ENCODE measurements at regions not wholly inside any gene's neighbourhood (a gene's known extent, or its start where the extent isn't known, plus 50 kb on each side); places are given as distances from the start of the nearest gene placed in this dataset.

- no peaks in the 10 kb centered on the region for H3K4me1 ChIP-seq (ENCODE audit: insufficient read depth, low read length)
- no TSS peak for BruUV-seq (replicated peaks)
- no peaks in the 10 kb centered on the region for H3K36me3 ChIP-seq (replicated peaks in 1 of 2; ENCODE audit: control insufficient read depth in 1 of 2, insufficient read depth in 2 of 2, low read length in 2 of 2)
- 42% methylated on average over 6 of the region's 6 CpGs for WGBS (ENCODE audit: low lambda C conversion rate)
- DNase-seq (ENCODE audit: low spot score) (no peak), ATAC-seq (no peak), FAIRE-seq (no peak)
- H3K9ac ChIP-seq (ENCODE audit: insufficient read depth, low read depth, low read length) = no peak overlapping the region
- CTCF ChIA-PET (ENCODE audit: low intra/inter-chr PET ratio, low total read pairs) = no interaction called here
- H3K9me3 ChIP-seq (ENCODE audit: low read length) = peaks cover 47% of the 10 kb centered on the region
- in situ Hi-C loops (cut with HindIII; ENCODE audit: extremely low pct_ligation_motif_present, low pct_unique_long_range_greater_than_20kb) = no loop called here
- H3K4me2 ChIP-seq (ENCODE audit: low read depth, low read length) = no peak overlapping the region
- intact Hi-C loops (cut with micrococcal nuclease; ENCODE audit: unreplicated experiment) = no loop called here
- H3K79me2 ChIP-seq (ENCODE audit: insufficient read depth, low read length) = no peaks in the 10 kb centered on the region
- no peaks in the 10 kb centered on the region for H3K27me3 ChIP-seq (ENCODE audit: control insufficient read depth in 1 of 2, insufficient read depth in 2 of 2, low read length in 2 of 2)
- H3K4me3 ChIP-seq (replicated peaks in 1 of 3; ENCODE audit: insufficient read depth in 1 of 3, low read depth in 2 of 3, low read length in 3 of 3) = no peak overlapping the region
- no peak overlapping the region for H3K27ac ChIP-seq (ENCODE audit: extremely low read length, insufficient read depth, low read length)
- no peaks in the 10 kb centered on the region for H4K20me1 ChIP-seq (ENCODE audit: insufficient read depth, low read length)
- no peak overlapping the region for H2AFZ ChIP-seq (ENCODE audit: low read length)
- POLR2A ChIA-PET = no interaction called here
- TF ChIP-seq ZNF781 (CRISPR knock-in tag; IDR thresholded peaks at IDR 0.05; ENCODE audit: borderline replicate concordance, not compliant biosample characterization) (no peak), ADNP (CRISPR knock-in tag; IDR thresholded peaks at IDR 0.05) (no peak), ZNF576 (CRISPR knock-in tag; IDR thresholded peaks at IDR 0.05) (no peak), SAFB2 (CRISPR knock-in tag; IDR thresholded peaks at IDR 0.05; ENCODE audit: borderline replicate concordance, low read depth) (no peak), HES4 (CRISPR knock-in tag; IDR thresholded peaks at IDR 0.05; ENCODE audit: borderline replicate concordance) (no peak), ZNF225 (CRISPR knock-in tag; IDR thresholded peaks at IDR 0.05) (no peak), JDP2 (CRISPR knock-in tag; IDR thresholded peaks at IDR 0.05; ENCODE audit: borderline replicate concordance) (no peak), ZNF557 (CRISPR knock-in tag; IDR thresholded peaks at IDR 0.05) (no peak), ZNF598 (CRISPR knock-in tag; IDR thresholded peaks at IDR 0.05; ENCODE audit: borderline replicate concordance) (no peak), ZHX2 (IDR thresholded peaks at IDR 0.05; ENCODE audit: low read depth) (no peak), ZHX2 (CRISPR knock-in tag; IDR thresholded peaks at IDR 0.05; ENCODE audit: borderline replicate concordance) (no peak), PRDM4 (CRISPR knock-in tag; IDR thresholded peaks at IDR 0.05; ENCODE audit: borderline replicate concordance) (no peak), ZBTB42 (CRISPR knock-in tag; IDR thresholded peaks at IDR 0.05) (no peak), TAF15 (IDR thresholded peaks at IDR 0.05; ENCODE audit: low read depth, low read length, poor library complexity, severe bottlenecking) (no peak), BCLAF1 (IDR thresholded peaks at IDR 0.05) (no peak)
These were observed 262.7 kb downstream of the CHL1 start for GRCh38 chr3:459311-459670.

Data from HepG2 (cell line).